H1 (cell line): ENCODE measurements at regions not wholly inside any gene's neighbourhood (a gene's known extent, or its start where the extent isn't known, plus 50 kb on each side); places are given as distances from the start of the nearest gene placed in this dataset.

Experiments used
- CTCF ChIA-PET: fragments of 300-600 bp; sonication (Branson Sonifier 250); formaldehyde crosslinking; loops from one replicate; lab custom pipeline; 2021; ENCODE audit not compliant: partially characterized antibody; lab: Charles Lee
- POLR2A ChIA-PET: fragments of 300-600 bp; sonication (Branson Sonifier 250); formaldehyde crosslinking; loops from one replicate; lab custom pipeline; 2021; ENCODE audit warnings: inconsistent platforms; ENCODE audit not compliant: partially characterized antibody; lab: Charles Lee
- DNase-seq, 2 experiments: peaks; one replicate each; pipeline versions ENCODE4 v3.0.0 to v3.0.0-alpha.2; 2010 to 2022; ENCODE audit warnings: low spot score in 2 of 2, low read depth in 1 of 2, mixed read lengths in 1 of 2
- FAIRE-seq: peaks from 2 replicates; lab custom pipeline; 2011; peaks lifted over from hg19 to GRCh38; lab: Jason Lieb, UNC
- H2AFZ ChIP-seq: 2 replicates; pipeline ENCODE4 v1.8.1; 2012; ENCODE audit warnings: low read length, inconsistent platforms
- H2AK5ac ChIP-seq: 2 replicates; pipeline ENCODE4 v1.6.1; 2013; ENCODE audit warnings: low read depth, low read length
- H2BK120ac ChIP-seq: replicated peaks from 2 replicates; pipeline ENCODE3; 2013; ENCODE audit warnings: low read depth, low read length, inconsistent platforms
- H2BK12ac ChIP-seq: 2 replicates; pipeline ENCODE4 v1.6.1; 2013; ENCODE audit warnings: low read depth, low read length
- H2BK15ac ChIP-seq: 2 replicates; pipeline ENCODE4 v1.6.1; 2013; ENCODE audit warnings: low read length
- H2BK20ac ChIP-seq: 2 replicates; pipeline ENCODE4 v1.6.1; 2013; ENCODE audit warnings: low read length
- H2BK5ac ChIP-seq: 2 replicates; pipeline ENCODE4 v1.6.1; 2013; ENCODE audit warnings: low read depth, low read length
- H3K14ac ChIP-seq: 2 replicates; pipeline ENCODE4 v1.6.1; 2013; ENCODE audit warnings: inconsistent platforms; ENCODE audit not compliant: insufficient read length
- H3K18ac ChIP-seq: 2 replicates; pipeline ENCODE4 v1.6.1; 2013; ENCODE audit warnings: low read length; ENCODE audit errors: extremely low read depth
- H3K23ac ChIP-seq: 2 replicates; pipeline ENCODE4 v1.6.1; 2013; ENCODE audit warnings: inconsistent platforms; ENCODE audit not compliant: insufficient read length
- H3K23me2 ChIP-seq: 2 replicates; pipeline ENCODE4 v1.6.1; 2013; ENCODE audit warnings: low read depth, low read length
- H3K27ac ChIP-seq: 2 replicates; pipeline ENCODE4 v1.6.1; 2011; ENCODE audit warnings: low read depth, low read length, inconsistent platforms
- H3K27me3 ChIP-seq, 4 experiments: replicated peaks in 1 of 4; 1 replicate in 1 of 4; 2 replicates in 3 of 4; pipeline versions ENCODE4 v1.6.1 to v1.8.1; 2011 to 2013; ENCODE audit warnings: low read length in 3 of 4, mild to moderate bottlenecking in 3 of 4, inconsistent platforms in 2 of 4, mixed read lengths in 2 of 4, moderate library complexity in 1 of 4; ENCODE audit not compliant: control insufficient read depth in 3 of 4, insufficient read depth in 3 of 4; ENCODE audit errors: extremely low read depth in 1 of 4
- H3K36me3 ChIP-seq, 4 experiments: 2 replicates each; pipeline versions ENCODE4 v1.6.1 to v1.8.1; 2011 to 2013; ENCODE audit warnings: mild to moderate bottlenecking in 4 of 4, low read length in 3 of 4, moderate library complexity in 2 of 4, control low read depth in 1 of 4, inconsistent platforms in 1 of 4; ENCODE audit not compliant: insufficient read depth in 4 of 4, control insufficient read depth in 2 of 4
- H3K4ac ChIP-seq: replicated peaks from 2 replicates; pipeline ENCODE3; 2013; ENCODE audit warnings: low read length, low read depth, mixed read lengths, inconsistent platforms; ENCODE audit not compliant: insufficient read length
- H3K4me1 ChIP-seq, 4 experiments: replicated peaks in 1 of 4; 1 replicate in 1 of 4; 2 replicates in 3 of 4; pipeline versions ENCODE4 v1.6.1 to v1.8.1; 2011 to 2013; ENCODE audit warnings: low read length in 3 of 4, inconsistent platforms in 2 of 4, mixed read lengths in 1 of 4; ENCODE audit not compliant: insufficient read depth in 4 of 4, control insufficient read depth in 3 of 4
- H3K4me2 ChIP-seq, 2 experiments: 2 replicates each; pipeline versions ENCODE4 v1.6.1 to v1.8.1; 2011 to 2013; ENCODE audit warnings: low read depth in 2 of 2, low read length in 2 of 2, control low read depth in 1 of 2, inconsistent platforms in 1 of 2, mild to moderate bottlenecking in 1 of 2; ENCODE audit not compliant: insufficient read depth in 1 of 2
- H3K4me3 ChIP-seq, 4 experiments: fragments of 200-600, 300-600 bp in 1 of 4; sonication (generic), shearing (Covaris generic), sonication (Bioruptor Twin) in 1 of 4; 2 replicates each; pipeline versions ENCODE4 v1.5.1 to v1.8.1; 2011 to 2016; ENCODE audit warnings: low read length in 4 of 4, low read depth in 3 of 4, control low read depth in 2 of 4, inconsistent platforms in 2 of 4, mild to moderate bottlenecking in 2 of 4, mixed read lengths in 1 of 4, moderate library complexity in 1 of 4; ENCODE audit not compliant: insufficient read depth in 2 of 4; ENCODE audit errors: extremely low read depth in 1 of 4
- H3K56ac ChIP-seq: replicated peaks from 2 replicates; pipeline ENCODE3; 2013; ENCODE audit warnings: low read depth, mild to moderate bottlenecking, mixed read lengths, low read length, inconsistent platforms; ENCODE audit not compliant: insufficient read length
- H3K79me1 ChIP-seq: 2 replicates; pipeline ENCODE4 v1.6.1; 2013; ENCODE audit warnings: low read depth, low read length, control low read depth
- H3K79me2 ChIP-seq, 2 experiments: 2 replicates each; pipeline versions ENCODE4 v1.6.1 to v1.8.1; 2012 to 2013; ENCODE audit warnings: low read length in 2 of 2, mild to moderate bottlenecking in 2 of 2, inconsistent platforms in 1 of 2; ENCODE audit not compliant: insufficient read depth in 2 of 2, control insufficient read depth in 1 of 2
- H3K9ac ChIP-seq, 4 experiments: replicated peaks in 1 of 4; 1 replicate in 1 of 4; 2 replicates in 3 of 4; pipeline versions ENCODE4 v1.6.1 to v1.8.1; 2011 to 2013; ENCODE audit warnings: low read depth in 3 of 4, low read length in 3 of 4, control low read depth in 2 of 4, mild to moderate bottlenecking in 2 of 4, moderate library complexity in 2 of 4, inconsistent platforms in 1 of 4; ENCODE audit errors: extremely low read depth in 1 of 4
- H3K9me3 ChIP-seq, 2 experiments: 2 replicates each; pipeline versions ENCODE4 v1.6.1 to v1.8.1; 2012 to 2013; ENCODE audit warnings: mild to moderate bottlenecking in 2 of 2, moderate library complexity in 2 of 2, control low read depth in 1 of 2, inconsistent platforms in 1 of 2, low read depth in 1 of 2, low read length in 1 of 2, mixed read lengths in 1 of 2; ENCODE audit not compliant: insufficient read depth in 2 of 2
- H4K20me1 ChIP-seq, 2 experiments: replicated peaks in 1 of 2; 2 replicates each; pipeline versions ENCODE3 to v1.8.1; 2011 to 2013; ENCODE audit warnings: inconsistent platforms in 2 of 2, low read length in 2 of 2, mild to moderate bottlenecking in 1 of 2; ENCODE audit not compliant: insufficient read depth in 2 of 2, control insufficient read depth in 1 of 2
- H4K5ac ChIP-seq: 2 replicates; pipeline ENCODE4 v1.6.1; 2013; ENCODE audit warnings: low read length, low read depth, mixed read lengths, inconsistent platforms; ENCODE audit not compliant: insufficient read length
- H4K8ac ChIP-seq: 2 replicates; pipeline ENCODE4 v1.8.0; 2013; ENCODE audit warnings: mild to moderate bottlenecking, moderate library complexity, low read length, inconsistent platforms; ENCODE audit not compliant: insufficient read depth; ENCODE audit errors: extremely low read depth
- H4K91ac ChIP-seq: replicated peaks from 2 replicates; pipeline ENCODE3; 2013; ENCODE audit warnings: low read length, mixed read lengths, inconsistent platforms; ENCODE audit not compliant: insufficient read length
- CHD2 ChIP-seq: IDR thresholded peaks from 2 replicates; pipeline ENCODE4 v1.6.1; 2012; ENCODE audit warnings: low read length, improper control_type of control experiment
- CREB1 ChIP-seq: IDR thresholded peaks from 2 replicates; pipeline ENCODE4 v1.6.1; 2012; ENCODE audit warnings: inconsistent platforms
- EGR1 ChIP-seq: IDR thresholded peaks from 2 replicates; pipeline ENCODE4 v1.6.1; 2011; ENCODE audit warnings: low read depth, low read length, borderline replicate concordance
- HDAC6 ChIP-seq: IDR thresholded peaks from one replicate; pipeline ENCODE4 v1.7.1; 2012; ENCODE audit warnings: low read depth, mild to moderate bottlenecking, inconsistent platforms, low read length, moderate library complexity
- MAFK ChIP-seq: IDR thresholded peaks from 2 replicates; pipeline ENCODE4 v1.6.1; 2012; ENCODE audit warnings: low read depth, mild to moderate bottlenecking, improper control_type of control experiment, low read length
- RFX5 ChIP-seq: IDR thresholded peaks from 2 replicates; pipeline ENCODE4 v1.6.1; 2011; ENCODE audit warnings: low read depth, low read length, improper control_type of control experiment, borderline replicate concordance
- SIRT6 ChIP-seq: IDR thresholded peaks from one replicate; pipeline ENCODE4 v1.7.1; 2012; ENCODE audit warnings: low read length, inconsistent platforms
- SUZ12 ChIP-seq: fragments of 200-600 bp; sonication (generic); IDR thresholded peaks from 2 replicates; pipeline ENCODE4 v1.6.1; 2012; ENCODE audit warnings: mild to moderate bottlenecking, inconsistent platforms, low read length, moderate library complexity, mixed read lengths
- TBP ChIP-seq: IDR thresholded peaks from 2 replicates; pipeline ENCODE4 v1.6.1; 2011; ENCODE audit warnings: low read depth, low read length, improper control_type of control experiment
- TCF12 ChIP-seq: IDR thresholded peaks from 2 replicates; pipeline ENCODE4 v1.6.1; 2011; ENCODE audit warnings: low read depth, mild to moderate bottlenecking, low read length
- WGBS, 2 experiments: shearing (Covaris generic) in 1 of 2; methylation state at CpG; one replicate each; pipeline versions ENCODE4 v1.1.6 to v1.1.7; 2013 to 2015; ENCODE audit warnings: low lambda C conversion rate in 2 of 2, mixed read lengths in 2 of 2, inconsistent platforms in 1 of 2, low coverage in 1 of 2, missing lambda C conversion rate in 1 of 2; ENCODE audit not compliant: insufficient replicate concordance in 2 of 2, insufficient coverage in 1 of 2, insufficient read length in 1 of 2; ENCODE audit errors: extremely low coverage in 1 of 2, missing lambda C conversion rate in 1 of 2; 5-methylcytosine and 5-hydroxymethylcytosine counted together
- TF ChIP-seq, protein P1 (sequence below), 3 experiments: IDR thresholded peaks; 1 replicate in 2 of 3; 2 replicates in 1 of 3; pipeline versions ENCODE4 v1.5.1 to v1.6.1; 2011; ENCODE audit warnings: low read length in 3 of 3, mild to moderate bottlenecking in 3 of 3, inconsistent platforms in 2 of 3, low read depth in 1 of 3, moderate library complexity in 1 of 3; ENCODE audit not compliant: insufficient read depth in 1 of 3; ENCODE audit errors: control extremely low read depth in 1 of 3
- TF ChIP-seq, protein P2 (sequence below): IDR thresholded peaks from 2 replicates; pipeline ENCODE4 v1.6.1; 2011; ENCODE audit warnings: low read length, improper control_type of control experiment

DNA sequence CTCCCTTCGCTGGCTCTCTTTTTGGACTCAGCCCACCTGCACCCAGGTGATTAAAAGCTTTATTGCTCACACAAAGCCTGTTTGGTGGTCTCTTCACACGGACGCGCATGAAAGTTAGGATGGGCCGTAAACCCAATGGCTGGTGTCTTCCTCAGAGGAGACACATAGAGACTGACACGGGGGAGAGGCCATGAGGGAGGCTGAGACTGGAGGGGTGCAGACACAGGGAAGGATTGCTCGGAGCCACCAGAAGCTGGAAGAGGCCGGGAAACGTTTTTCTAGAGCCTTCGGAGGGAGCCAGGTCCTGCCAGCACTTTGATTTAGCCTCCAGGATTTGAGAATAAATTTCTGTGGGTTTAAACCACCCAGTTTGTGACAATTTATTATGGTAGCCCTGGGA lies 274.9 kb downstream of the AGTPBP1 start:
- Histone ChIP-seq H3K9ac (no peak overlapping the region), H3K56ac (no peak overlapping the region), H3K27me3 (no peaks in the 10 kb centered on the region), H2BK5ac (peak overlapping the region; percentile 78; the same call in 1 of the 2 replicates), H4K5ac (no peak overlapping the region), H2BK12ac (no peak overlapping the region), H3K9me3 (no peaks in the 10 kb centered on the region), H2BK15ac (no peak overlapping the region), H3K23me2 (no peaks in the 10 kb centered on the region), H3K36me3 (no peaks in the 10 kb centered on the region), H2BK120ac (peak overlapping the region; percentile 94), H3K4me3 (no peak overlapping the region), H2AFZ (no peak overlapping the region), H4K20me1 (no peaks in the 10 kb centered on the region), H3K18ac (peak overlapping the region; percentile 71; the same call in 1 of the 2 replicates), H4K91ac (peak overlapping the region; percentile 17), H3K79me1 (no peaks in the 10 kb centered on the region), H3K79me2 (no peaks in the 10 kb centered on the region), H3K14ac (no peak overlapping the region), H3K4ac (no peak overlapping the region), H3K4me2 (no peak overlapping the region), H4K8ac (no peak overlapping the region), H3K27ac (no peak overlapping the region), H2AK5ac (no peak overlapping the region), H3K23ac (no peak overlapping the region), H3K4me1 (peaks cover 0 to 3% (median 0%) of the 10 kb centered on the region in 4 experiments; a peak in 1 of 7 replicates), H2BK20ac (no peak overlapping the region; the same call in 1 of the 2 replicates)
- ChIA-PET POLR2A (no interaction called here), CTCF (interaction anchor here (1.4 kb wide), 1 partner anchor 14 kb away, joined by 3 read pairs; no protein-coding TSS in a partner anchor)
- DNase-seq (no peak), FAIRE-seq (no peak)
- WGBS, 2 experiments, result 78% methylated on average over 10 of the region's 10 CpGs; no CpG with 5 or more reads in 1 of the 2 experiments
- no peak for TF ChIP-seq CHD2
- TF ChIP-seq, protein P1, sequence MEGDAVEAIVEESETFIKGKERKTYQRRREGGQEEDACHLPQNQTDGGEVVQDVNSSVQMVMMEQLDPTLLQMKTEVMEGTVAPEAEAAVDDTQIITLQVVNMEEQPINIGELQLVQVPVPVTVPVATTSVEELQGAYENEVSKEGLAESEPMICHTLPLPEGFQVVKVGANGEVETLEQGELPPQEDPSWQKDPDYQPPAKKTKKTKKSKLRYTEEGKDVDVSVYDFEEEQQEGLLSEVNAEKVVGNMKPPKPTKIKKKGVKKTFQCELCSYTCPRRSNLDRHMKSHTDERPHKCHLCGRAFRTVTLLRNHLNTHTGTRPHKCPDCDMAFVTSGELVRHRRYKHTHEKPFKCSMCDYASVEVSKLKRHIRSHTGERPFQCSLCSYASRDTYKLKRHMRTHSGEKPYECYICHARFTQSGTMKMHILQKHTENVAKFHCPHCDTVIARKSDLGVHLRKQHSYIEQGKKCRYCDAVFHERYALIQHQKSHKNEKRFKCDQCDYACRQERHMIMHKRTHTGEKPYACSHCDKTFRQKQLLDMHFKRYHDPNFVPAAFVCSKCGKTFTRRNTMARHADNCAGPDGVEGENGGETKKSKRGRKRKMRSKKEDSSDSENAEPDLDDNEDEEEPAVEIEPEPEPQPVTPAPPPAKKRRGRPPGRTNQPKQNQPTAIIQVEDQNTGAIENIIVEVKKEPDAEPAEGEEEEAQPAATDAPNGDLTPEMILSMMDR (IDR thresholded peaks at IDR 0.05; ENCODE audit: control extremely low read depth in 1 of 3, insufficient read depth in 1 of 3, low read depth in 1 of 3, low read length in 3 of 3), result no peak
- TF ChIP-seq, protein P2, sequence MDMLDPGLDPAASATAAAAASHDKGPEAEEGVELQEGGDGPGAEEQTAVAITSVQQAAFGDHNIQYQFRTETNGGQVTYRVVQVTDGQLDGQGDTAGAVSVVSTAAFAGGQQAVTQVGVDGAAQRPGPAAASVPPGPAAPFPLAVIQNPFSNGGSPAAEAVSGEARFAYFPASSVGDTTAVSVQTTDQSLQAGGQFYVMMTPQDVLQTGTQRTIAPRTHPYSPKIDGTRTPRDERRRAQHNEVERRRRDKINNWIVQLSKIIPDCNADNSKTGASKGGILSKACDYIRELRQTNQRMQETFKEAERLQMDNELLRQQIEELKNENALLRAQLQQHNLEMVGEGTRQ, result no peak
- TF ChIP-seq SIRT6, result no peak
- no peak for TF ChIP-seq MAFK
- no peak for TF ChIP-seq CREB1
- no peak for TF ChIP-seq SUZ12
- TF ChIP-seq TCF12, result no peak
- TF ChIP-seq TBP, result no peak
- TF ChIP-seq EGR1, result no peak
- TF ChIP-seq HDAC6, result no peak
- no peak for TF ChIP-seq RFX5
